ENCODE measurements at regions not wholly inside any gene's neighbourhood (a gene's known extent, or its start where the extent isn't known, plus 50 kb on each side); places are given as distances from the start of the nearest gene placed in this dataset.
"Not testable (repeated sequence)": the region's sequence is repeated elsewhere in the genome, so short reads cannot be mapped to it uniquely, and the experiment has no call there.

- no peak for FAIRE-seq
Measured at GRCh38 chr13:81318231-81319019, 977.5 kb upstream of the SPRY2 start.

GRCh38 chr13:81314461-81314860, 973.5 kb upstream of the SPRY2 start:
- FAIRE-seq = no peak

GRCh38 chr13:81305928-81306327, 965.0 kb upstream of the SPRY2 start:
- FAIRE-seq = no peak

GRCh38 chr13:81304121-81304659, 963.3 kb upstream of the SPRY2 start:
- FAIRE-seq = no peak

- no peak for FAIRE-seq
Measured at GRCh38 chr13:81302677-81303076, 961.8 kb upstream of the SPRY2 start.

- no peak for FAIRE-seq
Measured at GRCh38 chr13:81302125-81302524, 961.2 kb upstream of the SPRY2 start.

- FAIRE-seq = no peak
Measured at GRCh38 chr13:81295177-81295576, 954.3 kb upstream of the SPRY2 start.

GRCh38 chr13:81293594-81294164, 952.8 kb upstream of the SPRY2 start:
- no peak for FAIRE-seq

- no peak for FAIRE-seq
Measured at GRCh38 chr13:81283561-81283960, 942.6 kb upstream of the SPRY2 start.

GRCh38 chr13:81283062-81283461, 942.1 kb upstream of the SPRY2 start:
- FAIRE-seq = no peak

- FAIRE-seq = no peak
Measured at GRCh38 chr13:81275666-81276258, 934.8 kb upstream of the SPRY2 start.

GRCh38 chr13:81247711-81248110, 906.8 kb upstream of the SPRY2 start:
- FAIRE-seq = no peak

GRCh38 chr13:81246556-81246955, 905.6 kb upstream of the SPRY2 start:
- no peak for FAIRE-seq

- FAIRE-seq = no peak
Measured at GRCh38 chr13:81244011-81244410, 903.1 kb upstream of the SPRY2 start.

- FAIRE-seq = no peak
Measured at GRCh38 chr13:81230386-81230785, 889.5 kb upstream of the SPRY2 start.

- FAIRE-seq = not testable (repeated sequence)
Measured at GRCh38 chr13:81226830-81227229, 885.9 kb upstream of the SPRY2 start.

GRCh38 chr13:81224209-81224833, 883.4 kb upstream of the SPRY2 start:
- no peak for FAIRE-seq

- FAIRE-seq = no peak
Measured at GRCh38 chr13:81223778-81224177, 882.9 kb upstream of the SPRY2 start.

- FAIRE-seq = no peak
Measured at GRCh38 chr13:81211713-81212112, 870.8 kb upstream of the SPRY2 start.

GRCh38 chr13:81207636-81208035, 866.7 kb upstream of the SPRY2 start:
- FAIRE-seq = no peak

- no peak for FAIRE-seq
Measured at GRCh38 chr13:81207231-81207630, 866.3 kb upstream of the SPRY2 start.

GRCh38 chr13:81203783-81204182, 862.9 kb upstream of the SPRY2 start:
- FAIRE-seq = no peak

- FAIRE-seq = no peak
Measured at GRCh38 chr13:81199956-81200355, 859.0 kb upstream of the SPRY2 start.

GRCh38 chr13:81197966-81198365, 857.0 kb upstream of the SPRY2 start:
- FAIRE-seq = no peak
